ENCODE measurements at regions not wholly inside any gene's neighbourhood (a gene's known extent, or its start where the extent isn't known, plus 50 kb on each side); places are given as distances from the start of the nearest gene placed in this dataset.

DNA sequence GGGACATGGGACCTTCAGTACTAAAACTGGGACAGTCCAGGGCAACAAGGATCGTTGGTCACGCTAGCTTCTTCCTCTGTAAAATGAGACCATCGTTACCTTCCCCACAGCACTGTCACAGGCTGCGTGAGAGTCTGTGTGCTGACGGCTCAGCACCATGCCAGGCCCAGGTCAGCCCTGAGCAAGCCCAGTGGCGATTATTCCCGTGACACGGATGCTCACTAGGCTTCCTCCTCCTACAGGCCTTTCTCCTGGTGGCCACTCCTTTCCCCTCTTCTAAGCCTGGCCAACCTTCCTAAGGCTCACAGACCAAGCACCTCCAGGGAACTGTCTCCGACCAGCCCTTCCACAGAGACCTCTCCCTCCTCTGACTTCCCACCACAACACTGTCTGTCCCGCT, 69.3 kb upstream of the RUNX3 start:
- no peaks in the 10 kb centered on the region for H3K9me3 ChIP-seq (ENCODE audit: control insufficient read depth, insufficient read depth, low read depth, low read length)
- H3K27me3 ChIP-seq (ENCODE audit: control insufficient read depth, insufficient read depth, low read length), result no peaks in the 10 kb centered on the region
- H3K4me2 ChIP-seq (ENCODE audit: extremely low read depth, insufficient read depth, low read length), result no peak overlapping the region
- DNase-seq (ENCODE audit: low read depth in 2 of 2), result no peak
- H3K4me3 ChIP-seq (replicated peaks in 1 of 4; ENCODE audit: control extremely low read depth in 1 of 4, insufficient read depth in 1 of 4, low read depth in 3 of 4, low read length in 4 of 4), result no peak overlapping the region
- no peak overlapping the region for H3K9ac ChIP-seq (ENCODE audit: insufficient read depth, low read length)
- H3K4me1 ChIP-seq (ENCODE audit: control insufficient read depth, extremely low read depth, insufficient read depth, low read length), result no peaks in the 10 kb centered on the region
- no peaks in the 10 kb centered on the region for H3K36me3 ChIP-seq (ENCODE audit: control insufficient read depth, insufficient read depth, low read length)
- H3K27ac ChIP-seq (ENCODE audit: insufficient read depth, low read length), result no peak overlapping the region
- H4K20me1 ChIP-seq (ENCODE audit: control insufficient read depth, extremely low read depth, insufficient read depth, low read length), result no peaks in the 10 kb centered on the region
- H3K79me2 ChIP-seq (ENCODE audit: control insufficient read depth, insufficient read depth, low read length), result no peaks in the 10 kb centered on the region
- H2AFZ ChIP-seq (ENCODE audit: low read length), result no peak overlapping the region
- TF ChIP-seq, protein P1, sequence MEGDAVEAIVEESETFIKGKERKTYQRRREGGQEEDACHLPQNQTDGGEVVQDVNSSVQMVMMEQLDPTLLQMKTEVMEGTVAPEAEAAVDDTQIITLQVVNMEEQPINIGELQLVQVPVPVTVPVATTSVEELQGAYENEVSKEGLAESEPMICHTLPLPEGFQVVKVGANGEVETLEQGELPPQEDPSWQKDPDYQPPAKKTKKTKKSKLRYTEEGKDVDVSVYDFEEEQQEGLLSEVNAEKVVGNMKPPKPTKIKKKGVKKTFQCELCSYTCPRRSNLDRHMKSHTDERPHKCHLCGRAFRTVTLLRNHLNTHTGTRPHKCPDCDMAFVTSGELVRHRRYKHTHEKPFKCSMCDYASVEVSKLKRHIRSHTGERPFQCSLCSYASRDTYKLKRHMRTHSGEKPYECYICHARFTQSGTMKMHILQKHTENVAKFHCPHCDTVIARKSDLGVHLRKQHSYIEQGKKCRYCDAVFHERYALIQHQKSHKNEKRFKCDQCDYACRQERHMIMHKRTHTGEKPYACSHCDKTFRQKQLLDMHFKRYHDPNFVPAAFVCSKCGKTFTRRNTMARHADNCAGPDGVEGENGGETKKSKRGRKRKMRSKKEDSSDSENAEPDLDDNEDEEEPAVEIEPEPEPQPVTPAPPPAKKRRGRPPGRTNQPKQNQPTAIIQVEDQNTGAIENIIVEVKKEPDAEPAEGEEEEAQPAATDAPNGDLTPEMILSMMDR (conservative IDR thresholded peaks at IDR 0.05 in 1 of 2, IDR thresholded peaks at IDR 0.05 in 1 of 2; ENCODE audit: low read depth in 1 of 2, low read length in 2 of 2), result no peak
- TF ChIP-seq EZH2 (IDR thresholded peaks at IDR 0.05; ENCODE audit: low read length, missing control alignments), result no peak

DNA sequence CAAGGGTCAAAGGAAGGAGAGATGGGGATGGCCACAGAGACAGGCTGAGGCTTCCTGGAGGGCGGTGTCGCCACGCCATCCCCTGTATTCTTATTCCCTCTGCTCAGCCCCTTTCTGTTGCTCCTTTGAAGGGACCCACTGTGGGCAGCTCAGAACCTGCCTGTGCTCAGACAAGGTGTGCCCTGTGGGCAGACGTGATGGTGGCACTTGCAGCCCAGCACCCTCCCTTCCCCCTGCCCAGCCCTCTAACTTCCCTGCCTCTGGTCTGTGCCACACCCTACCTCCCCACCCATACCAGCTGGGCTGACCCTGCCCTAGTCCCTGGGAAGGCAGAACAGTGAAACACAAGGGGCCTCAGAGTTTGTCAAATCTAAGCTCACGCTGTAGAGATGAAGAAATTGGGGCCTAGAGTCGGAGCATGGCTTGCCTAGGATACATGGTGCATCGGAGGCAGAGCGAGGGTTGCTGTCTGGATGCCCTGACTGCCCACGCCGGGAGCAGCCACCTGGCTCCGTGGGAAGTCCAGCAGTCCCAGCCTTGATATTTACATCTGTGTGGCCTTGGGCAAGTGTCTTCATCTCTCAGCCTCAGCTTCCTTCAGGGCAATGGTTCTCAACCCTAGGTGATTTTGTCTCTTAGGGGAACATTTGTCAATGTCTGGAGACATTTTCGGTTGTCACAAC, 68.6 kb upstream of the RUNX3 start:
- TF ChIP-seq EZH2 (IDR thresholded peaks at IDR 0.05; ENCODE audit: low read length, missing control alignments), result no peak
- TF ChIP-seq, protein P1 (conservative IDR thresholded peaks at IDR 0.05 in 1 of 2, IDR thresholded peaks at IDR 0.05 in 1 of 2; ENCODE audit: low read depth in 1 of 2, low read length in 2 of 2), result no peak
- Histone ChIP-seq H3K27ac (ENCODE audit: insufficient read depth, low read length) (no peak overlapping the region), H3K4me1 (ENCODE audit: control insufficient read depth, extremely low read depth, insufficient read depth, low read length) (no peaks in the 10 kb centered on the region), H3K4me2 (ENCODE audit: extremely low read depth, insufficient read depth, low read length) (no peak overlapping the region), H3K9ac (ENCODE audit: insufficient read depth, low read length) (no peak overlapping the region), H2AFZ (ENCODE audit: low read length) (no peak overlapping the region), H3K27me3 (ENCODE audit: control insufficient read depth, insufficient read depth, low read length) (no peaks in the 10 kb centered on the region), H3K9me3 (ENCODE audit: control insufficient read depth, insufficient read depth, low read depth, low read length) (no peaks in the 10 kb centered on the region), H3K4me3 (replicated peaks in 1 of 4; ENCODE audit: control extremely low read depth in 1 of 4, insufficient read depth in 1 of 4, low read depth in 3 of 4, low read length in 4 of 4) (no peak overlapping the region), H3K79me2 (ENCODE audit: control insufficient read depth, insufficient read depth, low read length) (no peaks in the 10 kb centered on the region), H4K20me1 (ENCODE audit: control insufficient read depth, extremely low read depth, insufficient read depth, low read length) (no peaks in the 10 kb centered on the region), H3K36me3 (ENCODE audit: control insufficient read depth, insufficient read depth, low read length) (no peaks in the 10 kb centered on the region)
- DNase-seq (ENCODE audit: low read depth in 2 of 2), result no peak

DNA sequence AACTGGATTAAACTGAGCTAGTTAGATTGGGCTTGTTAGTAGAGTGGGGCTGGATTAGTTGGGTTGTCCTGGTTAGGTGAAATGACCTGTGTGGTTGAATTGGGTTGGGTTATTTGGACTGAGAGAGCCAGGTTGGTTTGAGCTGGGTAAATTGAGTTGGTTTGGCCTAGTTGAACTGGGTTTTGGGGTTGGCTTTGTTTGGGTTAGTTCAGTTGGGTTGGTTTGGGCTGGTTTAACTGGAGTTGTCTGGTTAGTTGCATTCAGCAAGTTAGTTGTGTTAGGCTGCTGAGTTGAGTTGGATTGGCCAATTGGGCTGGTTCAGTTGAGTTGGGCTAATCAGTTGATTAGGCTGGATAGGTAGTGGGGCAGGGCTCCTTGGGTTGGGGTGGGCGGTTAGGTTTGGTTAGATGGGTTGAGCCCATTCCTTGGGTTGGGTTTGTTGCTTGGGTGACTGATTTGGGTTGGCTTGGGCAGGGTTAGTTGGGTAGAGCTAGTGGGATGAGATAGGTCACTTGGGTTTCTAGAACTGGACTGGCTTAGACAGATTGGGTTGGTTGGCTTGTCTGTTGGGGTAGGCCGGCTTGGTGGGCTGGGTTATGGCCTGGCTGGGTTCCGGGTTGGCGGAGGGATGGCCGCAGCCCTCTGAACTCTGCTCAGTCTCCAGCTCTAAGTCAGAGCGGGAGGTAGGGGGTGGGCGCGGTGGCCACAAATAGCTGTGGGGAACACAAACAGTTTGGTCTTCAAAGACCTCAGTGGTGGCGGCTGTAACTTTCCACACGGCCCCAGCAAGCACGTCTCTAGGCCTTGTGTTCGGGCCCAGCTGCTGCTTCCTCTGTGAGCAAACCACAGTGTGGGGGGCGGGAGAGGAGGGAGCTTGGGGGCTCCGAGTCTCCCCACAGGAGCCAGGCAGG, 67.2 kb upstream of the RUNX3 start:
- no peak overlapping the region for H3K9ac ChIP-seq (ENCODE audit: insufficient read depth, low read length)
- no peak overlapping the region for H3K4me3 ChIP-seq (replicated peaks in 1 of 4; ENCODE audit: control extremely low read depth in 1 of 4, insufficient read depth in 1 of 4, low read depth in 3 of 4, low read length in 4 of 4)
- H3K4me1 ChIP-seq (ENCODE audit: control insufficient read depth, extremely low read depth, insufficient read depth, low read length), result no peaks in the 10 kb centered on the region
- H3K27me3 ChIP-seq (ENCODE audit: control insufficient read depth, insufficient read depth, low read length), result no peaks in the 10 kb centered on the region
- H3K9me3 ChIP-seq (ENCODE audit: control insufficient read depth, insufficient read depth, low read depth, low read length), result no peaks in the 10 kb centered on the region
- H2AFZ ChIP-seq (ENCODE audit: low read length), result no peak overlapping the region
- no peaks in the 10 kb centered on the region for H4K20me1 ChIP-seq (ENCODE audit: control insufficient read depth, extremely low read depth, insufficient read depth, low read length)
- H3K27ac ChIP-seq (ENCODE audit: insufficient read depth, low read length), result no peak overlapping the region
- no peak for DNase-seq (ENCODE audit: low read depth in 2 of 2)
- H3K36me3 ChIP-seq (ENCODE audit: control insufficient read depth, insufficient read depth, low read length), result no peaks in the 10 kb centered on the region
- no peaks in the 10 kb centered on the region for H3K79me2 ChIP-seq (ENCODE audit: control insufficient read depth, insufficient read depth, low read length)
- TF ChIP-seq EZH2 (IDR thresholded peaks at IDR 0.05; ENCODE audit: low read length, missing control alignments), result no peak
- TF ChIP-seq, protein P1 (conservative IDR thresholded peaks at IDR 0.05 in 1 of 2, IDR thresholded peaks at IDR 0.05 in 1 of 2; ENCODE audit: low read depth in 1 of 2, low read length in 2 of 2), result no peak
- no peak overlapping the region for H3K4me2 ChIP-seq (ENCODE audit: extremely low read depth, insufficient read depth, low read length)
